IMR-90 (cell line): ENCODE measurements at regions not wholly inside any gene's neighbourhood (a gene's known extent, or its start where the extent isn't known, plus 50 kb on each side); places are given as distances from the start of the nearest gene placed in this dataset.

Experiments used
- MAFK ChIP-seq: IDR thresholded peaks from 2 replicates; pipeline ENCODE4 v1.6.1; 2012; ENCODE audit warnings: low read depth, low read length, improper control_type of control experiment
- POLR2A ChIP-seq: IDR thresholded peaks from 2 replicates; pipeline ENCODE4 v1.6.1; 2012; ENCODE audit warnings: mild to moderate bottlenecking, low read depth, low read length
- RAD21 ChIP-seq: IDR thresholded peaks from 2 replicates; pipeline ENCODE4 v1.6.1; 2012; ENCODE audit warnings: low read length, improper control_type of control experiment
- RCOR1 ChIP-seq: IDR thresholded peaks from 2 replicates; pipeline ENCODE4 v1.6.1; 2012; ENCODE audit warnings: mild to moderate bottlenecking, low read length, improper control_type of control experiment; ENCODE audit not compliant: insufficient replicate concordance
- TF ChIP-seq, protein P1 (sequence below): conservative IDR thresholded peaks from 2 replicates; pipeline ENCODE4 v1.5.1; 2012; ENCODE audit warnings: mild to moderate bottlenecking, low read depth, low read length, improper control_type of control experiment
- TF ChIP-seq, protein P2 (sequence below): fragments of 150-350 bp; IDR thresholded peaks from 2 replicates; pipeline ENCODE4 v1.6.1; 2017; ENCODE audit warnings: mild to moderate bottlenecking, antibody characterized with exemption, low read length, low read depth

DNA sequence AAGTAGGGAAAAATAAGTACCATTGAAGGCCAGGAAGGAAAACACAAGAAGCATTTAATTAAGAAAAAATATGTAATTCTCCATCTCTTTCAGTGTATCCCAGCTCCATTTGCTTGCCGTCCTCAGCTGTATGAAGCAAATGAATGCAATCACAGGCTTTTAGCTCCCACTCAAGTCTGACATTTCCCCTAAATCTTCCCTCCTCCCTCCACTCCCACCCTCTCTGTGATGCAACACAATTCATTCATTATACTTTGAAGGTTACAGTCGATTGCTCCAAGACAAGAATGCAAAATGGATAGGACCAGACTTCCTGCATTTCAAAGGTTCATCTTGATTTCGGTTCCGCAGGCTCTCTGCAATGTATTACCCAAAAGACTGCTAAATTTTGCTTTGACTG lies 172.7 kb upstream of the SERPINE2 start:
- TF ChIP-seq, protein P1, sequence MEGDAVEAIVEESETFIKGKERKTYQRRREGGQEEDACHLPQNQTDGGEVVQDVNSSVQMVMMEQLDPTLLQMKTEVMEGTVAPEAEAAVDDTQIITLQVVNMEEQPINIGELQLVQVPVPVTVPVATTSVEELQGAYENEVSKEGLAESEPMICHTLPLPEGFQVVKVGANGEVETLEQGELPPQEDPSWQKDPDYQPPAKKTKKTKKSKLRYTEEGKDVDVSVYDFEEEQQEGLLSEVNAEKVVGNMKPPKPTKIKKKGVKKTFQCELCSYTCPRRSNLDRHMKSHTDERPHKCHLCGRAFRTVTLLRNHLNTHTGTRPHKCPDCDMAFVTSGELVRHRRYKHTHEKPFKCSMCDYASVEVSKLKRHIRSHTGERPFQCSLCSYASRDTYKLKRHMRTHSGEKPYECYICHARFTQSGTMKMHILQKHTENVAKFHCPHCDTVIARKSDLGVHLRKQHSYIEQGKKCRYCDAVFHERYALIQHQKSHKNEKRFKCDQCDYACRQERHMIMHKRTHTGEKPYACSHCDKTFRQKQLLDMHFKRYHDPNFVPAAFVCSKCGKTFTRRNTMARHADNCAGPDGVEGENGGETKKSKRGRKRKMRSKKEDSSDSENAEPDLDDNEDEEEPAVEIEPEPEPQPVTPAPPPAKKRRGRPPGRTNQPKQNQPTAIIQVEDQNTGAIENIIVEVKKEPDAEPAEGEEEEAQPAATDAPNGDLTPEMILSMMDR = no peak
- TF ChIP-seq, protein P2, sequence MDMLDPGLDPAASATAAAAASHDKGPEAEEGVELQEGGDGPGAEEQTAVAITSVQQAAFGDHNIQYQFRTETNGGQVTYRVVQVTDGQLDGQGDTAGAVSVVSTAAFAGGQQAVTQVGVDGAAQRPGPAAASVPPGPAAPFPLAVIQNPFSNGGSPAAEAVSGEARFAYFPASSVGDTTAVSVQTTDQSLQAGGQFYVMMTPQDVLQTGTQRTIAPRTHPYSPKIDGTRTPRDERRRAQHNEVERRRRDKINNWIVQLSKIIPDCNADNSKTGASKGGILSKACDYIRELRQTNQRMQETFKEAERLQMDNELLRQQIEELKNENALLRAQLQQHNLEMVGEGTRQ = no peak
- TF ChIP-seq RAD21 = no peak
- TF ChIP-seq MAFK = no peak
- no peak for TF ChIP-seq POLR2A
- TF ChIP-seq RCOR1 = no peak
